ENCODE measurements at regions not wholly inside any gene's neighbourhood (a gene's known extent, or its start where the extent isn't known, plus 50 kb on each side); places are given as distances from the start of the nearest gene placed in this dataset.

DNA sequence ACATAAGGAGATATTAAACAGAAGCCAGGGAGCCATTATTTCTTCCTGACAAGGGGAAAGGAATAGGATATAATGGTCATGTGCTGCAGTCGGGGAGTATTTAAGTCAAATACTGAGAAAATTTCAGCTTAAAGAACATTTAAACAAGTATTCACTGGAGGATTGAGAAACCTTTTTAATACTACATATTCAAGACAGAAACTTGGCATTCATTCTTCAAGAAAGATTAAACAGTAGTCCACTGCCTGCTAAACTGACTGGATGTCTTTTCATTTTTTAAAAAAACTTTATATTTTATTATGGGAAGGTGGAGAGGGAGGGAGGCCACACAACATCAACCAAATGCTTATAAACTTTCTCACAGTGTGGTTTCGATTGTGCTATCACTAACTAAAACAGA is 107.4 kb upstream of the CBLB start:
- TF ChIP-seq, protein P1, sequence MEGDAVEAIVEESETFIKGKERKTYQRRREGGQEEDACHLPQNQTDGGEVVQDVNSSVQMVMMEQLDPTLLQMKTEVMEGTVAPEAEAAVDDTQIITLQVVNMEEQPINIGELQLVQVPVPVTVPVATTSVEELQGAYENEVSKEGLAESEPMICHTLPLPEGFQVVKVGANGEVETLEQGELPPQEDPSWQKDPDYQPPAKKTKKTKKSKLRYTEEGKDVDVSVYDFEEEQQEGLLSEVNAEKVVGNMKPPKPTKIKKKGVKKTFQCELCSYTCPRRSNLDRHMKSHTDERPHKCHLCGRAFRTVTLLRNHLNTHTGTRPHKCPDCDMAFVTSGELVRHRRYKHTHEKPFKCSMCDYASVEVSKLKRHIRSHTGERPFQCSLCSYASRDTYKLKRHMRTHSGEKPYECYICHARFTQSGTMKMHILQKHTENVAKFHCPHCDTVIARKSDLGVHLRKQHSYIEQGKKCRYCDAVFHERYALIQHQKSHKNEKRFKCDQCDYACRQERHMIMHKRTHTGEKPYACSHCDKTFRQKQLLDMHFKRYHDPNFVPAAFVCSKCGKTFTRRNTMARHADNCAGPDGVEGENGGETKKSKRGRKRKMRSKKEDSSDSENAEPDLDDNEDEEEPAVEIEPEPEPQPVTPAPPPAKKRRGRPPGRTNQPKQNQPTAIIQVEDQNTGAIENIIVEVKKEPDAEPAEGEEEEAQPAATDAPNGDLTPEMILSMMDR (IDR thresholded peaks at IDR 0.05), result no peak
- no peak for TF ChIP-seq POLR2A (IDR thresholded peaks at IDR 0.05)
